ENCODE measurements at regions not wholly inside any gene's neighbourhood (a gene's known extent, or its start where the extent isn't known, plus 50 kb on each side); places are given as distances from the start of the nearest gene placed in this dataset.

- no peak for TF ChIP-seq CTCF (IDR thresholded peaks at IDR 0.05; ENCODE audit: control extremely low read depth in 1 of 3, insufficient read depth in 1 of 3, low read depth in 1 of 3, low read length in 3 of 3)
- no peak for TF ChIP-seq POLR2A (IDR thresholded peaks at IDR 0.05; ENCODE audit: control extremely low read depth in 1 of 2, low read depth in 2 of 2, low read length in 2 of 2)
These were observed 82.8 kb upstream of the CAPRIN2 start for GRCh38 chr12:30837595-30837994.
